ENCODE measurements at regions not wholly inside any gene's neighbourhood (a gene's known extent, or its start where the extent isn't known, plus 50 kb on each side); places are given as distances from the start of the nearest gene placed in this dataset.

GRCh38 chr3:152760591-152760990 lies 74.3 kb upstream of the P2RY1 start:
- TF ChIP-seq CTCF (IDR thresholded peaks at IDR 0.05; ENCODE audit: insufficient read depth, low read length, poor library complexity, severe bottlenecking) (no peak), EZH2phosphoT487 (conservative IDR thresholded peaks at IDR 0.05; ENCODE audit: low read length) (no peak)

All from SU-DHL-6 (cell line).